ENCODE measurements at regions not wholly inside any gene's neighbourhood (a gene's known extent, or its start where the extent isn't known, plus 50 kb on each side); places are given as distances from the start of the nearest gene placed in this dataset.

DNA sequence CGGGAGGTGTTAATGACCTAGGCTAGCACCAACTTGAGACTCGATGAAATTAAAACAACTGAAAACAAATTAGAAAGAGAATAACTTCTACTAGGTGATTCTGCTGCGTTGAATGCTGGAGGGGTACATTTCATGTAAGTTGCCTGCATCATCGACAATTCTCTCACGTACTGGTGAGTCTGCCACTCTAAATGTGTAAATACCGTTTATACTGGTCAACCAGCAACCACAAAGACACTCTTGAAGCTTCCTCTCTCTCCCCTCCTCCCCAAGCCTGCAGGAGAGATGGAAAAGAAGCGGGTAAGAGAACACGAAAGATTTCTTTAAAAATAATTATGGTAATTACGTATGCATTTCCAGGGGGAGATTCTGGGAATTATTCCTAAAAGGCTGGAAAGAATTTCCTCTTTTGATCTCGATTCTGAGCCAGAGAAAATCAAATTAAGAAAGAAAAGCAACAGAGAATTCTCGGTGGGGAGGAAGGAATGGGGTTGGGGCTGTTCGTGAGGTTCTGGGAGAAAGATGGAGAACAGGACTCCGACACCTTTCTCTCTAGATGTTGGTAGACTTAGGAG, 68.6 kb upstream of the MRTFB start:
- intact Hi-C loops (cut with DNase I; ENCODE audit: low total_unique reads): loop anchor here (5.0 to 10.0 kb wide), 2 partner anchors 185 to 282 kb away; no protein-coding TSS in a partner anchor
- H3K4me1 ChIP-seq: peaks cover 44 to 56% of the 10 kb centered on the region in 2 donors

GRCh38 chr16:14003074-14003570, 68.0 kb upstream of the MRTFB start:
- Histone ChIP-seq H3K9me3 (no peaks in the 10 kb centered on the region), H3K27ac (peak overlapping the region; percentile 41 to 76 (median 72)), H3K27me3 (no peaks in the 10 kb centered on the region), H3K4me1 (peaks cover 41 to 59% of the 10 kb centered on the region in 2 donors), H3K36me3 (no peaks in the 10 kb centered on the region), H3K4me3 (peak overlapping the region; percentile 45 to 56 (median 46))
- peak; percentile 59 to 60 for ATAC-seq
- TF ChIP-seq POLR2A (IDR thresholded peaks at IDR 0.05) (no peak), CTCF (IDR thresholded peaks at IDR 0.05 in 4 of 5, conservative IDR thresholded peaks at IDR 0.05 in 1 of 5) (peak in 2 of 5 experiments; percentile 31 to 69)
- DNase-seq: peak in 1 of 2 donors; percentile 48
- in situ Hi-C loops (cut with MboI; ENCODE audit: low sequenced_read_pairs in 4 of 4): no loop called here
- intact Hi-C loops (cut with DNase I; ENCODE audit: low total_unique reads): loop anchor here (5.0 to 10.0 kb wide), 2 partner anchors 184 to 282 kb away; no protein-coding TSS in a partner anchor

More for the DNA sequence above, 68.6 kb upstream of the MRTFB start:
- in situ Hi-C loops (cut with MboI; ENCODE audit: low sequenced_read_pairs in 4 of 4): no loop called here
- no peaks in the 10 kb centered on the region for H3K36me3 ChIP-seq
- no peaks in the 10 kb centered on the region for H3K9me3 ChIP-seq
- DNase-seq (no peak), ATAC-seq (no peak)
- H3K27ac ChIP-seq: peak overlapping the region; percentile 41 to 76 (median 72)
- no peak for TF ChIP-seq POLR2A (IDR thresholded peaks at IDR 0.05)
- peak overlapping the region in 3 of 4 donors; percentile 45 to 56 (median 45) for H3K4me3 ChIP-seq
- no peaks in the 10 kb centered on the region for H3K27me3 ChIP-seq

- TF ChIP-seq POLR2A (IDR thresholded peaks at IDR 0.05) (no peak), CTCF (IDR thresholded peaks at IDR 0.05 in 4 of 5, conservative IDR thresholded peaks at IDR 0.05 in 1 of 5) (no peak)
- intact Hi-C loops (cut with DNase I; ENCODE audit: low total_unique reads): loop anchor here (5.0 to 10.0 kb wide), 2 partner anchors 183 to 281 kb away; no protein-coding TSS in a partner anchor
- Histone ChIP-seq H3K4me3 (no peak overlapping the region), H3K9me3 (no peaks in the 10 kb centered on the region), H3K36me3 (no peaks in the 10 kb centered on the region), H3K27ac (peak overlapping the region; percentile 41 to 76 (median 72)), H3K27me3 (no peaks in the 10 kb centered on the region), H3K4me1 (peaks cover 35 to 52% of the 10 kb centered on the region in 2 donors)
- peak in 1 of 2 donors; percentile 67 for DNase-seq
- in situ Hi-C loops (cut with MboI; ENCODE audit: low sequenced_read_pairs in 4 of 4): no loop called here
- ATAC-seq: peak; percentile 43 to 76
These were observed 66.9 kb upstream of the MRTFB start for GRCh38 chr16:14004031-14004728.

DNA sequence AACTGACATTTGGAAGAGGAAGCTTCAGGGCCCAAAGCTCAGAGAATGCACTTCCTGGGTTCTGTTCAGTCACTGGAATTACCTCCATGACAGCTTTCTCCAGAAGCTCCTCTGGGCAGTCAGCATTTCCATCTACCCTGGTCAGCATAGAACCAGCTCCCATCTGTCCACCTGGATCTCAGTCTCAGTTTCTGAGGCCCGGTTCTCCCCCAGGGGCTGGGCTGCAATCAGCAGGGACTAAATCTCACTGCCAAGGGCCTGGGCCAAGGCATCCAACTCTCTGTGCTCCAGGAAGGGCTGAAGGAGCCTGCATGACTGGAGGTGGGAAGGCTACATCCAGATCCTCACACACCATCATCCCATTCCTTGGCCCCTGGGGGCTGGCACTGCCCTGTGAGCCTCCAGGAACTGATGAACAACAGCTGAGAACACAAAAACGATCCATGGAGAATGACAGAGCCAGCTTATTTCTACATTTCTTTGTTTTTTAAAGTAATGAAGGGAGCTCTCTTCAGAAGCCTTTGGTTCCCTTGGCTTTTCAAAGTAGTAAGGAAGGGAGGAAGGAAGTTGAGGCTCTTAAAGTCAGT, 66.3 kb upstream of the MRTFB start:
- in situ Hi-C loops (cut with MboI; ENCODE audit: low sequenced_read_pairs in 4 of 4): no loop called here
- DNase-seq: no peak

More for the DNA sequence above, 66.3 kb upstream of the MRTFB start:
- no peaks in the 10 kb centered on the region for H3K36me3 ChIP-seq
- intact Hi-C loops (cut with DNase I; ENCODE audit: low total_unique reads): loop anchor here (5.0 to 10.0 kb wide), 2 partner anchors 182 to 280 kb away; no protein-coding TSS in a partner anchor
- H3K27ac ChIP-seq: peak overlapping the region; percentile 41 to 76 (median 72)
- no peak overlapping the region for H3K4me3 ChIP-seq
- TF ChIP-seq POLR2A (IDR thresholded peaks at IDR 0.05): no peak
- TF ChIP-seq CTCF (IDR thresholded peaks at IDR 0.05 in 4 of 5, conservative IDR thresholded peaks at IDR 0.05 in 1 of 5): no peak
- H3K27me3 ChIP-seq: no peaks in the 10 kb centered on the region
- no peaks in the 10 kb centered on the region for H3K9me3 ChIP-seq
- H3K4me1 ChIP-seq: peaks cover 29 to 47% of the 10 kb centered on the region in 2 donors
- ATAC-seq: no peak

Measured in gastrocnemius medialis (tissue), 4 donors.